Esophagus squamous epithelium (tissue), 4 donors: ENCODE measurements at regions not wholly inside any gene's neighbourhood (a gene's known extent, or its start where the extent isn't known, plus 50 kb on each side); places are given as distances from the start of the nearest gene placed in this dataset.

Experiments
- CTCF ChIP-seq, 6 experiments: fragments of 450-650 bp in 4 of 6; fragments of 200-600 bp in 2 of 6; sonication (generic) in 2 of 6; IDR thresholded peaks; one replicate each; pipeline ENCODE4 v1.5.1; 2016 to 2019; ENCODE audit warnings: antibody characterized with exemption in 6 of 6, mild to moderate bottlenecking in 4 of 6, moderate library complexity in 4 of 6
- POLR2A ChIP-seq, 4 donors: fragments of 450-650 bp; IDR thresholded peaks; one replicate each; pipeline ENCODE4 v1.6.1; 2017; ENCODE audit warnings: antibody characterized with exemption in 4 of 4, mild to moderate bottlenecking in 4 of 4, moderate library complexity in 3 of 4

GRCh38 chr2:228945710-228946109, 325.4 kb downstream of the PID1 start:
- TF ChIP-seq CTCF (IDR thresholded peaks at IDR 0.05), result no peak
- TF ChIP-seq POLR2A (IDR thresholded peaks at IDR 0.05), result no peak
